KMS-11 (cell line): ENCODE measurements at regions not wholly inside any gene's neighbourhood (a gene's known extent, or its start where the extent isn't known, plus 50 kb on each side); places are given as distances from the start of the nearest gene placed in this dataset.

ENCODE experiments used
- H2AFZ ChIP-seq: fragments of 200-600 bp; sonication (generic); 2 replicates; pipeline ENCODE4 v1.6.1; 2016; ENCODE audit warnings: antibody characterized with exemption, mixed run types, low read depth
- H3K27ac ChIP-seq: fragments of 200-600 bp; sonication (generic); 2 replicates; pipeline ENCODE4 v1.6.1; 2016; ENCODE audit warnings: mild to moderate bottlenecking, mixed run types
- H3K27me3 ChIP-seq: fragments of 200-600 bp; sonication (generic); 2 replicates; pipeline ENCODE4 v1.6.1; 2017; ENCODE audit warnings: mild to moderate bottlenecking, low read depth, mixed run types, moderate library complexity; ENCODE audit not compliant: insufficient read depth
- H3K36me3 ChIP-seq: fragments of 200-600 bp; sonication (generic); 2 replicates; pipeline ENCODE4 v1.6.1; 2017; ENCODE audit warnings: mild to moderate bottlenecking, mixed run types; ENCODE audit not compliant: insufficient read depth
- H3K4me1 ChIP-seq: fragments of 200-600 bp; sonication (generic); 2 replicates; pipeline ENCODE4 v1.6.1; 2016; ENCODE audit warnings: mild to moderate bottlenecking, low read depth, mixed run types; ENCODE audit not compliant: poor library complexity, severe bottlenecking
- H3K4me2 ChIP-seq: fragments of 200-600 bp; sonication (generic); 2 replicates; pipeline ENCODE4 v1.7.0; 2016; ENCODE audit warnings: mild to moderate bottlenecking, mixed run types
- H3K4me3 ChIP-seq: fragments of 200-600 bp; sonication (generic); IDR thresholded peaks from 2 replicates; pipeline ENCODE4 v1.6.1; 2017; ENCODE audit warnings: low read depth, low read length, mixed read lengths; ENCODE audit not compliant: insufficient read depth
- H3K79me2 ChIP-seq: fragments of 200-600 bp; sonication (generic); 2 replicates; pipeline ENCODE4 v1.6.1; 2016; ENCODE audit warnings: low read depth, mixed run types; ENCODE audit not compliant: insufficient read depth
- H3K9ac ChIP-seq: fragments of 200-600 bp; sonication (generic); 2 replicates; pipeline ENCODE4 v1.6.1; 2016; ENCODE audit warnings: mild to moderate bottlenecking, mixed run types
- H4K20me1 ChIP-seq: fragments of 200-600 bp; sonication (generic); 2 replicates; pipeline ENCODE4 v1.6.1; 2016; ENCODE audit warnings: mild to moderate bottlenecking, mixed run types; ENCODE audit not compliant: insufficient read depth
- CTCF ChIP-seq: fragments of 200-600 bp; sonication (generic); conservative IDR thresholded peaks from 2 replicates; pipeline ENCODE4 v1.6.1; 2017; ENCODE audit warnings: low read depth, mild to moderate bottlenecking, antibody characterized with exemption, low read length, moderate library complexity, mixed read lengths

GRCh38 chr2:134023854-134024253 is 230.0 kb upstream of the MGAT5 start:
- H3K79me2 ChIP-seq = no peaks in the 10 kb centered on the region
- H3K4me3 ChIP-seq = no peak overlapping the region
- no peak overlapping the region for H3K9ac ChIP-seq
- no peak overlapping the region for H3K4me2 ChIP-seq
- no peak overlapping the region for H3K27ac ChIP-seq
- H2AFZ ChIP-seq = no peak overlapping the region
- H3K36me3 ChIP-seq = no peaks in the 10 kb centered on the region
- H4K20me1 ChIP-seq = no peaks in the 10 kb centered on the region
- H3K4me1 ChIP-seq = no peaks in the 10 kb centered on the region
- H3K27me3 ChIP-seq = no peaks in the 10 kb centered on the region
- TF ChIP-seq CTCF = no peak

GRCh38 chr2:134027980-134028379 is 225.9 kb upstream of the MGAT5 start:
- no peaks in the 10 kb centered on the region for H3K27me3 ChIP-seq
- no peaks in the 10 kb centered on the region for H3K79me2 ChIP-seq
- no peaks in the 10 kb centered on the region for H3K4me1 ChIP-seq
- no peak overlapping the region for H3K9ac ChIP-seq
- no peaks in the 10 kb centered on the region for H3K36me3 ChIP-seq
- no peak overlapping the region for H2AFZ ChIP-seq
- no peak overlapping the region for H3K27ac ChIP-seq
- no peak overlapping the region for H3K4me3 ChIP-seq
- no peak overlapping the region for H3K4me2 ChIP-seq
- no peak for TF ChIP-seq CTCF
- H4K20me1 ChIP-seq = no peaks in the 10 kb centered on the region

GRCh38 chr2:134029418-134029817 is 224.5 kb upstream of the MGAT5 start:
- H3K79me2 ChIP-seq = no peaks in the 10 kb centered on the region
- no peak overlapping the region for H3K4me2 ChIP-seq
- no peaks in the 10 kb centered on the region for H3K27me3 ChIP-seq
- H3K27ac ChIP-seq = no peak overlapping the region
- H2AFZ ChIP-seq = no peak overlapping the region
- H3K4me1 ChIP-seq = no peaks in the 10 kb centered on the region
- no peaks in the 10 kb centered on the region for H3K36me3 ChIP-seq
- TF ChIP-seq CTCF = no peak
- H4K20me1 ChIP-seq = no peaks in the 10 kb centered on the region
- no peak overlapping the region for H3K4me3 ChIP-seq
- no peak overlapping the region for H3K9ac ChIP-seq

- Histone ChIP-seq H3K36me3 (no peaks in the 10 kb centered on the region), H4K20me1 (no peaks in the 10 kb centered on the region), H3K4me3 (no peak overlapping the region), H3K9ac (no peak overlapping the region), H3K27me3 (no peaks in the 10 kb centered on the region), H3K27ac (no peak overlapping the region), H2AFZ (no peak overlapping the region), H3K79me2 (no peaks in the 10 kb centered on the region), H3K4me2 (no peak overlapping the region), H3K4me1 (no peaks in the 10 kb centered on the region)
- no peak for TF ChIP-seq CTCF
These were observed 222.3 kb upstream of the MGAT5 start for GRCh38 chr2:134031539-134031938.
